NOMO-1 (cell line): ENCODE measurements at regions not wholly inside any gene's neighbourhood (a gene's known extent, or its start where the extent isn't known, plus 50 kb on each side); places are given as distances from the start of the nearest gene placed in this dataset.
"Not testable (repeated sequence)": the region's sequence is repeated elsewhere in the genome, so short reads cannot be mapped to it uniquely, and the experiment has no call there.

Source experiments
- DNase-seq, 2 experiments: peaks; one replicate each; lab custom pipeline; 2025; ENCODE audit not compliant: unreplicated experiment in 2 of 2; lab: John Stamatoyannopoulos, UW

GRCh38 chr1:38672692-38673091, 186.9 kb downstream of the RRAGC start:
- DNase-seq = no peak

DNA sequence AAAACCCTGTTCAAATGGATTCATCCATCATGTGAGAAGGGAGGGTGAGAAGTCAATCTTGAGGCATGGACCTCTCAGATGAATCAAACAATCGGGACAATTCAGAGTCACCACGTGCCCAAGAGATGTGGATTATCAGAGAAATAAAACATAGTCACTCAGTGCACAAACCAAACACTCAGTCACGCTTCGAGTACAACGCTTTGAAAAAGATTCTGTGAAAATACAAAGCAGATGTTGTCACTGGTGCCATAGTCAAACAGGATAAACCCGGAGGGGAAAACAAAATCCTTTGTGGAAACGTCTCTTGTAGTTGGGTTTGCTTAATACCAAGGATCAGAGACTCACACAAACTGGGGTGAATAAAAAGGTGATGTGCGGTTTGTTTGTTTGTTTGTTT, 188.4 kb downstream of the RRAGC start:
- no peak for DNase-seq

DNA sequence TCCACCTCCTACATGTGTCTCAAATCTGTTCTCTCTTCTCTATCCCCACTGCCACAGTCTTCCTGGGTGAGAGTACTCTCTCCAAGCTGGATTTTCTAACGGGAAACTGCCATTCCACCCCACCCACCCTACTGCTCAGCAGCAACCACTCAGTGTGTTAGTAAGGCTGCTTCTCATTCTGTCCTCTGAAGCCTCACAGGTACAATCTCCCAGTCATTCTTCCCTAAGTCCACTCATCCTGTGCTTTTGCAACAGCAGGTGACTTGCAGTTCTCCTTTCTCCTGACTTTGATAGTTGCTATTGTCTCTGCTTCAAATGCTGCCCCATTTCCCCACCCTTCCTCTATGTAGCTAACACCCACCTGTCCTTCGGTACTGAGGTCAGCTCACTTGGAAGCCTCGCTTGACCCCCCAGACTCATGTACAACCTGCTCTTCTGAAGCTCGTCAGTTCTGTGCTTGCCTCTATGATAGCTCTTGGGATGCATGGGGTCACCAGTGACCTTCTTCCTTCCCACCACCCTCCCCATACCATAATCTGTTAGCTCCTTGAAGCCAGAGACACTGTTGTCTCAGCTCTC, 188.9 kb downstream of the RRAGC start:
- no peak for DNase-seq

DNA sequence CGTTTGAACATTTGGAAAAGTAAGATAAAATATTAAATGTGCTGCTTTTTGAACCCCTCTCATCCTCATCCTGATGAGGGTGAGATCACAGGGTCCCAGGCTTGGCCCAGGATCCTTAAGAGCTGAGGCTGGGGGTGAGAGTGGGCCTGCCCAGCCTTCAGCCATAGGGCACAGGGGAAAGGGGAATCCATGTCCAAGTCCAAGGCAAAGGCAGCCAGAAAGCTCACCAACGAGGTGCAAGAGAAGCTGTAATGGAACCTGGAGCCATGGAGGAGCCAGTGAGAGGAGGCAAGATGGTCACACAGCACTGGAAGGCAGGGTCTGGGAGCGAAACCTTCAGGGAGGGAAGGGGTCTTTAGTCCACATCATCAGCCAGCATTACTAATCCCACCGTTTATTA, 191.9 kb downstream of the RRAGC start:
- DNase-seq = no peak

GRCh38 chr1:38662126-38662525, 197.4 kb downstream of the RRAGC start:
- DNase-seq = no peak

GRCh38 chr1:38658883-38659282, 200.7 kb downstream of the RRAGC start:
- no peak for DNase-seq

- no peak for DNase-seq
Observed at GRCh38 chr1:38657873-38658272, 201.7 kb downstream of the RRAGC start.

DNA sequence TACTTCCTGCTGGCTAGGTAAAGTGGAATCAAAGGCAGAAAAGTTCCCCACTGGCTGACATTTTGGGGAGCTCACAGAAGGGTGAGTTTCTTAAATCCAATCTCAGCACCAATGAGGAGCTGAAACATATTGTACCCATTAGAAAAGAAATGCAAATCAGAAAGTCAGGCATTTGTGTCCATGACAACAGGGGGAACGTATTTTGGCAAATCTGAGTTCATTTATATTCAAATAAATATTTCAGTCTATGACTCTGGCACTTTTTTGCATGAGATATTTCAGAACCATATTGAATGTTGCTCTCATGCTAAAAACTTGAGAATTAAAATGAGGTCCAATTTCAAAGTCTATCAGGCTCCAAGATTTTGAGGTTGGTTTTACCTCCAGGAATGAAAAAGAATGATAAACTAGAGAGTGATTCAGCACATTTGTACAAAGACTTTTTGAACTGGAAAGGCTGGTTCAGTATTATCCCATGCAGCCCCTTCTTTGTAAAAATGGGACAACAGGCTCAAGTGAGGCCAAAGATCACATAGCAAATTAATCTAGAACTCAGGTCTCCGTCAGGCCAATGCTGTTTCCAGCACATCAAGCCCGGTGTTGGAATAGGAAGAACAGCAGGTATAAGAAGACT, 202.2 kb downstream of the RRAGC start:
- no peak for DNase-seq

- DNase-seq = no peak
Observed at GRCh38 chr1:38656726-38657125, 202.8 kb downstream of the RRAGC start.

DNA sequence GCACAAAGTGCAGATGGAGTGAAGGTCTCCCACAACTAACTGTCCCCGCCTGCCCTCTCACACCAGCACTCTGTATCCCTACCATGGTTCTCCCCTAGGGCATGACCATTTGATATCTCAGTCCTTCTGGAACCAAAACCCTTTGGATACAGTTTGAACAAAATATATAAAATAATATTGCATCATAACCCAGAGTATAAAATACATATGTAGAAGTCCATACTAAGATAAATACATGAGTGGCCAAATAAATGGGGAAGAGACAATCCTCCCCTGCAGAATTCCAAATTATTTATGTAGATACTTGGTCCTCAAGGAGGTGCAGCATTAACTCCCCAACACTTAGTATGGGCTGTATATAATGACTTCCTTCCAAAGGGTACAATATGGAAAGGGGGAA, 207.4 kb downstream of the RRAGC start:
- no peak for DNase-seq

- no peak for DNase-seq
Observed at GRCh38 chr1:38651669-38652068, 207.9 kb downstream of the RRAGC start.

DNA sequence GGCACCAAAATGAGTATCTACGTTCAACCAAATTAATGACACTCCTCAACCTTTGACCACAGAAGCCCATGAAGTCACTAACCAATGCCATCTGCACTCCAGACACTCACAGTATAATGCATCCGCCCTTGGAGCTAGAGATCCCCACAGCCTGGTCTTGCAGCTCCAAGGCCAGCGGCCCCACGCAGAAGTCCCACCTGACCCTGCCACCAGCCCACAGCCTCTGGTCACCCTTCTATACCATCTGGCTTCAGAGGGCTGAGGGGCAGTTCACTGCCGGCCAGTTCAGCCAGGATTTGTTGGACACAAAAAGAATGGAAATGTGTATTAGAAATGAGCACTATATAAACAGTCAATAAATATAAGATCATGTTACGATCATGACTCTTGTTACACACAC, 211.2 kb downstream of the RRAGC start:
- no peak for DNase-seq

DNA sequence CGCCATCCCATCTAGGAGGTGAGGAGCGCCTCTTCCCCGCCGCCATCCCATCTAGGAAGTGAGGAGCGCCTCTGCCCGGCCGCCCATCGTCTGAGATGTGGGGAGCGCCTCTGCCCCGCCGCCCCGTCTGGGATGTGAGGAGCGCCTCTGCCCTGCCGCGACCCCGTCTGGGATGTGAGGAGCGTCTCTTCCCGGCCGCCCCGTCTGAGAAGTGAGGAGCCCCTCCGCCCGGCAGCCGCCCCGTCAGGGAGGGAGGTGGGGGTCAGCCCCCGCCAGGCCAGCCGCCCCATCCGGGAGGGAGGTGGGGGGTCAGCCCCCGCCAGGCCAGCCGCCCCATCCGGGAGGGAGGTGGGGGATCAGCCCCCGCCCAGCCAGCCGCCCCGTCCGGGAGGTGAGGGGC, 212.2 kb downstream of the RRAGC start:
- DNase-seq = not testable (repeated sequence)

DNA sequence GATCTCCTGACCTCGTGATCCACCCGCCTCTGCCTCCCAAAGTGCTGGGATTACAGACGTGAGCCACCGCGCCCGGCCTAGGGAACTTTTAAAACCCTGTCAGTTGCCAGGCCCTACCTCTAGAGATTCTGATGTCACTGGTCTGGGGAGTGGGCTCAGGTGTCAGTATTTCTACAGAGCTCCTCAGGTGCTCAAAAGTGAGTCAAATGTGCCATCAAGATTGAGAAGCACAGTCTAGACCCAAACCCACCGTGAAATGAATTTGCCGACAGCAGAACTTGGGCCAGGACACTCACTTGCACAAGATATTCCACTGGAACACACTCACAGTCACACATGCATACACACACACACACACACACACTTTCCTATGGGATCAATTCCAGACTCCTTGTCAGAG, 215.5 kb downstream of the RRAGC start:
- no peak for DNase-seq

GRCh38 chr1:38641661-38642060, 217.9 kb downstream of the RRAGC start:
- DNase-seq = no peak

- no peak for DNase-seq
Observed at GRCh38 chr1:38640371-38640770, 219.2 kb downstream of the RRAGC start.

DNA sequence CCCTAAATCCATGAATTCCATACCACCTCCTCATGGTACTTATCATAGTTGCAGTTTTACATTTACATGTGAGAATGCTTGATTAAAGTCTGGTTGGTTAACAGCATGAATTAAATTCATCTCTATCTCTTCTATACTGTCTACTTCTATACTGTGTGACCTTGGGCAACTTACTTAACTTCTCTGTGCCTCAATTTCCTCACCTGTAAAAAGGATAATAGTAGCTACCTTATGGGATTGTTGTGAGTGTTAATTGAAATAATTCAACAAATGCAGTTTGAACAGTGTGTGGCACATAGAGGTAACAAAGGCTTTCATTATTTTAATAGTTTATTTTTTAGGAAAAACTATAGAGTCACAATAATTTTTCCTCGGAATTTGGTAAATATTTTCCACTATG, 231.3 kb downstream of the RRAGC start:
- no peak for DNase-seq

GRCh38 chr1:38625939-38626338, 233.6 kb downstream of the RRAGC start:
- no peak for DNase-seq

- DNase-seq = no peak
Observed at GRCh38 chr1:38624336-38625039, 235.1 kb downstream of the RRAGC start.

DNA sequence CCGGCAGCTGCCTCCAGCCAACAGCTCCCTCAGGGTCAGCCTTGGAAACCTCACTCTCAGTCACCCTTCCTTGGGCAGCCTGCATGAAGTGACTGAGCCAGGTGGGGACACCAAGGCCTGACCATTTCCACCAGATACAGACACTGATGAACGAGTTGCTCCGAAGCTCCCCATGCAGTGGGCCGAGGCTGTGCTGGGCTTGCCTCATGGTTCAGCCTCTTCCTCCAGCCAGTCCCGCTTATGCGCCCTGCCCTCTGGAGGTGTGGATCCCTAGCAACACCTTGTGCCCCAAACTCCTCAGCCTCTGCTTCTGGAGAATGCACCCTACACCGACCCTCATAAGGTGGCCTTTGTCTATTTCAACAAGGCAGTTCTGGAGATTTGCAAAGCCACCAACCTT, 236.0 kb downstream of the RRAGC start:
- DNase-seq = no peak

GRCh38 chr1:38622197-38622596, 237.4 kb downstream of the RRAGC start:
- DNase-seq = no peak

GRCh38 chr1:38616846-38617245, 242.7 kb downstream of the RRAGC start:
- DNase-seq = no peak
